Esophagus squamous epithelium (tissue), 5 donors: ENCODE measurements at regions not wholly inside any gene's neighbourhood (a gene's known extent, or its start where the extent isn't known, plus 50 kb on each side); places are given as distances from the start of the nearest gene placed in this dataset.

Experiments
- DNase-seq: peaks from one replicate; lab custom pipeline; 2025; lab: John Stamatoyannopoulos, UW
- H3K27ac ChIP-seq, 4 donors: fragments of 200-600 bp; sonication (generic); one replicate each; pipeline ENCODE4 v1.5.1; 2016 to 2019; ENCODE audit warnings: mild to moderate bottlenecking in 1 of 4
- H3K27me3 ChIP-seq, 4 donors: fragments of 200-600 bp; sonication (generic); 1 replicate in 3 of 4; 2 replicates in 1 of 4; pipeline versions ENCODE4 v1.5.1 to v1.6.0; 2017 to 2021; ENCODE audit warnings: antibody characterized with exemption in 1 of 4
- H3K36me3 ChIP-seq, 3 donors: fragments of 200-600 bp; sonication (generic); one replicate each; pipeline ENCODE4 v1.5.1; 2016 to 2019
- H3K4me1 ChIP-seq, 3 donors: fragments of 200-600 bp; sonication (generic); one replicate each; pipeline ENCODE4 v1.5.1; 2017 to 2019
- H3K4me3 ChIP-seq, 4 donors: fragments of 200-600 bp; sonication (generic); 1 replicate in 3 of 4; 2 replicates in 1 of 4; pipeline ENCODE4 v1.5.1; 2016 to 2019; ENCODE audit warnings: mild to moderate bottlenecking in 2 of 4, moderate library complexity in 1 of 4
- H3K9me3 ChIP-seq, 3 donors: fragments of 200-600 bp; sonication (generic); one replicate each; pipeline ENCODE4 v1.5.1; 2016 to 2019
- POLR2A ChIP-seq, 4 donors: fragments of 450-650 bp; IDR thresholded peaks; one replicate each; pipeline ENCODE4 v1.6.1; 2017; ENCODE audit warnings: antibody characterized with exemption in 4 of 4, mild to moderate bottlenecking in 4 of 4, moderate library complexity in 3 of 4
- WGBS, 2 donors: methylation state at CpG; one replicate each; pipeline ENCODE4 v1.1.5; 2018; 5-methylcytosine and 5-hydroxymethylcytosine counted together
- intact Hi-C: fragments of 100-400 bp; cut with DNase I; formaldehyde crosslinking; loops from one replicate; pipeline ENCODE4 v1.15.0; 2022
- TF ChIP-seq, protein P1 (sequence below), 6 experiments: fragments of 450-650 bp in 4 of 6; fragments of 200-600 bp in 2 of 6; sonication (generic) in 2 of 6; IDR thresholded peaks; one replicate each; pipeline ENCODE4 v1.5.1; 2016 to 2019; ENCODE audit warnings: antibody characterized with exemption in 6 of 6, mild to moderate bottlenecking in 4 of 6, moderate library complexity in 4 of 6
- donor health status: DM: yes; HTN: yes; CAD: no.

DNA sequence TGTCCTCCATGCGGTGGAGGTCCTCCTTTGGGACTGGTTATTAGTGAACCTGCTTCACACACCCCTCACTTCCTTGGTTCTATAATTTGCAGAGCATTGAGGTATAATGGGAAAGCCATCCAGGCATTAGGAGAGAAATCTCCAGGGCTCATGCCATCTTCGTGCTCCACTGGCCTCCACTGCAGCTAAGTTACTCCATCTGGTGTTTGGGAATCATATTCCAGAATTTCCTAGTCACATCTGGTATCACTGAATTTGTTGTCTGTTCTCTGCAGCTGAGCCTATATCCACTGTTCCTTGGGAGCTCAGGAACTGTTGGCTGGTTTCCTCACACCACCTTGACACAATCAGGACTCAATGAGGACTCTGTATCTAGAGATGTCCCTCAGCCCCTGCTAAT lies 173.0 kb upstream of the TSHZ2 start:
- H3K27ac ChIP-seq, result no peak overlapping the region
- WGBS, 2 donors, result 75 to 83% methylated on average over 2 of the region's 2 CpGs
- intact Hi-C loops, result no loop called here

DNA sequence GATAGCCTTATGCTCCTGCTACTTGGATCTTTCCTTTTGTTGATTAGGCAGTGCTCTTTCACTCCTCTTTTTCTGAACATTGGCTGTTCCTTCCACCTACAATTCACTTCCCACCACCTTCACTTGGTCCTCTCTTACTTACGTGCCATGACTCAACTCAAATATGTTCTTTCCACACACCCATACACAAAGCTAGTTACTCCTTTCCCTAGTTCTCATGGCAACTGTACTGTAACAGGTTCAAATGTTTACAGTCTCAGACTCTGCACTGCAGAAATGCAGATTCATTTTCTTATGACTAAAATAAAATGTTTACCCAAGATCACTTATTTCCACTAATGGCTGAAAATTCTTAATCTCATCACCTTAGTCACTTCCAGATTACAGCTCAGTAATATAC lies 174.0 kb upstream of the TSHZ2 start:
- Histone ChIP-seq H3K9me3 (no peaks in the 10 kb centered on the region), H3K4me1 (no peaks in the 10 kb centered on the region), H3K27ac (no peak overlapping the region), H3K4me3 (no peak overlapping the region), H3K36me3 (no peaks in the 10 kb centered on the region), H3K27me3 (no peaks in the 10 kb centered on the region)
- no peak for DNase-seq
- intact Hi-C loops, result no loop called here
- TF ChIP-seq, protein P1, sequence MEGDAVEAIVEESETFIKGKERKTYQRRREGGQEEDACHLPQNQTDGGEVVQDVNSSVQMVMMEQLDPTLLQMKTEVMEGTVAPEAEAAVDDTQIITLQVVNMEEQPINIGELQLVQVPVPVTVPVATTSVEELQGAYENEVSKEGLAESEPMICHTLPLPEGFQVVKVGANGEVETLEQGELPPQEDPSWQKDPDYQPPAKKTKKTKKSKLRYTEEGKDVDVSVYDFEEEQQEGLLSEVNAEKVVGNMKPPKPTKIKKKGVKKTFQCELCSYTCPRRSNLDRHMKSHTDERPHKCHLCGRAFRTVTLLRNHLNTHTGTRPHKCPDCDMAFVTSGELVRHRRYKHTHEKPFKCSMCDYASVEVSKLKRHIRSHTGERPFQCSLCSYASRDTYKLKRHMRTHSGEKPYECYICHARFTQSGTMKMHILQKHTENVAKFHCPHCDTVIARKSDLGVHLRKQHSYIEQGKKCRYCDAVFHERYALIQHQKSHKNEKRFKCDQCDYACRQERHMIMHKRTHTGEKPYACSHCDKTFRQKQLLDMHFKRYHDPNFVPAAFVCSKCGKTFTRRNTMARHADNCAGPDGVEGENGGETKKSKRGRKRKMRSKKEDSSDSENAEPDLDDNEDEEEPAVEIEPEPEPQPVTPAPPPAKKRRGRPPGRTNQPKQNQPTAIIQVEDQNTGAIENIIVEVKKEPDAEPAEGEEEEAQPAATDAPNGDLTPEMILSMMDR (IDR thresholded peaks at IDR 0.05), result no peak
- no peak for TF ChIP-seq POLR2A (IDR thresholded peaks at IDR 0.05)
- WGBS, 2 donors, result 71 to 75% methylated on average over 1 of the region's 1 CpG

More for the DNA sequence above, 173.0 kb upstream of the TSHZ2 start:
- no peak overlapping the region for H3K4me3 ChIP-seq
- no peaks in the 10 kb centered on the region for H3K4me1 ChIP-seq
- H3K36me3 ChIP-seq, result no peaks in the 10 kb centered on the region
- TF ChIP-seq, protein P1 (IDR thresholded peaks at IDR 0.05), result no peak
- no peak for TF ChIP-seq POLR2A (IDR thresholded peaks at IDR 0.05)
- DNase-seq, result no peak
- H3K27me3 ChIP-seq, result no peaks in the 10 kb centered on the region
- no peaks in the 10 kb centered on the region for H3K9me3 ChIP-seq

DNA sequence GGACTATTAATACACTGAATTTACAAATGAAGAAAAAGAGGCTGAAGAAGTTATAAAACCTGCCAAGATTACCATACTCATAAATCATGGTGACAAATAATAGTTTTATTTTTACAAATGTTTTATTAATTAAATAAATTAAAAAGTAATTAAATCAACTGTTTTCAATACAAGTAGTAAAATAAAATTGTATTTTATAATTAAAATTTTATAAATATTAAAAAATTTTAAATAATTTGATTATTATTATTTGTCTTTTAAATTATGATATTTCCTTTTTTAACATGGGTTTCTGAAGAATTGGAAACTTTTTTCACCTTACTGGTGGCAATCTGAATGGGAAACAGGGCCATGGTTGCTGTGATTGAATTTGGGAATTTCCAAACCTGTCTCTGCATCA lies 177.3 kb upstream of the TSHZ2 start:
- no peak for DNase-seq
- no peak overlapping the region for H3K27ac ChIP-seq
- no peaks in the 10 kb centered on the region for H3K36me3 ChIP-seq

DNA sequence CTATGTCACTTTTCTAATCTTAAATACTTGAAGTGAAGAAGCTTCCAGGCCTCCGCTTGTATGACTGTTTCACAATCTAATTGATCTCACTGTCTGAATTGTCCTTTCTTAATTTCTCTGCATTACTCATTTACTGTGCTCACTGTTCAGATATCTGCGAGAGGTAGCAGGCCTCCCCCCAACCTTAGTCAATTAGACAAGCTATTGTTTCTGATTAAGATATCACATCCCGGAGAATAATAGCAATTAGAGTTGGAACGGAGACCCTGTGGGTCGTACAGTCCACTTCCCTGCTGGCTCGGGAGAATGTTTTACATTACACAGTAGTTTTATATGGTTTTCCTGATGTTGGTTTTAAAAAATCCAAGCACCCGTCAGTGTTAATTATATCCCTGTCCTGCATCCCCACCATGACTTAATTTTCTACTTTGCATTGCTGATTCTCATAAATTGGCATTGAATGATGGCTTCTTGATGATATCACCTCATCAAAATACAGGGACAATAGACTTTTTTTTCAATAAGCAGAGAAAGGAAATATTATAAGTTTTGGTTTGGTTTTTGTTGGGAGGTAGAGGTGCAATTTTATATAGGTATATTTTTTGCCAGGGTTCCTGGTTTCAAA lies 178.7 kb upstream of the TSHZ2 start:
- WGBS, 2 donors, result 89 to 95% methylated on average over 7 of the region's 7 CpGs
- intact Hi-C loops, result no loop called here
- no peaks in the 10 kb centered on the region for H3K27me3 ChIP-seq
- no peak overlapping the region for H3K4me3 ChIP-seq
- no peak for DNase-seq
- H3K36me3 ChIP-seq, result no peaks in the 10 kb centered on the region
- TF ChIP-seq POLR2A (IDR thresholded peaks at IDR 0.05), result no peak
- TF ChIP-seq, protein P1 (IDR thresholded peaks at IDR 0.05), result no peak
- no peaks in the 10 kb centered on the region for H3K9me3 ChIP-seq
- H3K27ac ChIP-seq, result no peak overlapping the region
- no peaks in the 10 kb centered on the region for H3K4me1 ChIP-seq

More for the DNA sequence above, 177.3 kb upstream of the TSHZ2 start:
- H3K27me3 ChIP-seq, result no peaks in the 10 kb centered on the region
- no peak for TF ChIP-seq POLR2A (IDR thresholded peaks at IDR 0.05)
- TF ChIP-seq, protein P1 (IDR thresholded peaks at IDR 0.05), result no peak
- intact Hi-C loops, result no loop called here
- no peaks in the 10 kb centered on the region for H3K9me3 ChIP-seq
- H3K4me3 ChIP-seq, result no peak overlapping the region
- H3K4me1 ChIP-seq, result no peaks in the 10 kb centered on the region

DNA sequence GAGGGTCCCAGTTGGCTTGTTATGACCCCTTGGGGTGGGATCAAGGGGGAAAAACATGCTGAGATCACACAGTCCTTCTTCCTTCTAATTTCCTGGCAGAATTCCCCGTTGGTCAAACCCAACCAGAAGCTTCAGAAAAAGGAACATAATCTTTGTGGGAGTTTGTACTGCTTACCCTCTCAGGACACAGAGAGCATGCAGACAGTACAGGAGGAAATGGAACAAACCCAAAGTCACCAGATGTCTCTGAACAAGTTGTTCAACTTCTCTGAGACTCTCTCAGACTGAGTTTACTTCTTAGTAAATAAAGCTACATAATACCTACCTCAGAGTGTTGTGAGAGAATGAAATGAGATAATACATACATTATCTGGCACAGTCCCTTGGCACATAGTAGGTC lies 181.1 kb upstream of the TSHZ2 start:
- Histone ChIP-seq H3K36me3 (no peaks in the 10 kb centered on the region), H3K4me3 (no peak overlapping the region), H3K27ac (no peak overlapping the region), H3K27me3 (no peaks in the 10 kb centered on the region), H3K4me1 (no peaks in the 10 kb centered on the region), H3K9me3 (no peaks in the 10 kb centered on the region)
- no peak for TF ChIP-seq POLR2A (IDR thresholded peaks at IDR 0.05)
- TF ChIP-seq, protein P1 (IDR thresholded peaks at IDR 0.05), result no peak
- no peak for DNase-seq
- 50 to 80% methylated on average over 1 of the region's 1 CpG for WGBS, 2 donors
- intact Hi-C loops, result no loop called here
